ENCODE measurements at regions not wholly inside any gene's neighbourhood (a gene's known extent, or its start where the extent isn't known, plus 50 kb on each side); places are given as distances from the start of the nearest gene placed in this dataset.

DNA sequence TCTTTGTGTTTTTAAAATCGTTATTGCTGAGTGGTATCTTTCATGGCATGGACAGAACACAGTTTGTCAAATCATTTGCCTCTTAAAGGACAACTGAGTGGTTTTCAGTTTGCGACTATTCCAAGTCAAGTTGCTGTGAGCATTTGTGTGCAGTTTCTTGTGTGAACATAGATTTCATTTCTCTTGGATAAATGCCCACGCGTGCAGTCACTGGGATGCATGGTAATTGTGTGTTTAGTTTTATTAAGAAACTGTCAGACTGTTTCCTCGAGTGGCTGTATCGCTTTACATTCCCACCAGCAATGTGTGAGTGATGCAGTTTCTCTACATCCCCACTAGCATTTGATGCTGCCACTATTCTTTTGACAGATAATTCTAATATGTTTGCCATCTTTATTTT lies 154.0 kb upstream of the ARL4C start:
- no peak for TF ChIP-seq TEAD4 (IDR thresholded peaks at IDR 0.05)
- no peak for TF ChIP-seq CREB1 (IDR thresholded peaks at IDR 0.05; ENCODE audit: low read depth)
- TF ChIP-seq, protein P1, sequence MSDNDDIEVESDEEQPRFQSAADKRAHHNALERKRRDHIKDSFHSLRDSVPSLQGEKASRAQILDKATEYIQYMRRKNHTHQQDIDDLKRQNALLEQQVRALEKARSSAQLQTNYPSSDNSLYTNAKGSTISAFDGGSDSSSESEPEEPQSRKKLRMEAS (IDR thresholded peaks at IDR 0.05): no peak
- no peak for TF ChIP-seq ZBTB7A (IDR thresholded peaks at IDR 0.05; ENCODE audit: low read depth)
- TF ChIP-seq NFIC (IDR thresholded peaks at IDR 0.05): no peak
- no peak for TF ChIP-seq TAF1 (IDR thresholded peaks at IDR 0.05; ENCODE audit: low read depth)
- TF ChIP-seq, protein P2, sequence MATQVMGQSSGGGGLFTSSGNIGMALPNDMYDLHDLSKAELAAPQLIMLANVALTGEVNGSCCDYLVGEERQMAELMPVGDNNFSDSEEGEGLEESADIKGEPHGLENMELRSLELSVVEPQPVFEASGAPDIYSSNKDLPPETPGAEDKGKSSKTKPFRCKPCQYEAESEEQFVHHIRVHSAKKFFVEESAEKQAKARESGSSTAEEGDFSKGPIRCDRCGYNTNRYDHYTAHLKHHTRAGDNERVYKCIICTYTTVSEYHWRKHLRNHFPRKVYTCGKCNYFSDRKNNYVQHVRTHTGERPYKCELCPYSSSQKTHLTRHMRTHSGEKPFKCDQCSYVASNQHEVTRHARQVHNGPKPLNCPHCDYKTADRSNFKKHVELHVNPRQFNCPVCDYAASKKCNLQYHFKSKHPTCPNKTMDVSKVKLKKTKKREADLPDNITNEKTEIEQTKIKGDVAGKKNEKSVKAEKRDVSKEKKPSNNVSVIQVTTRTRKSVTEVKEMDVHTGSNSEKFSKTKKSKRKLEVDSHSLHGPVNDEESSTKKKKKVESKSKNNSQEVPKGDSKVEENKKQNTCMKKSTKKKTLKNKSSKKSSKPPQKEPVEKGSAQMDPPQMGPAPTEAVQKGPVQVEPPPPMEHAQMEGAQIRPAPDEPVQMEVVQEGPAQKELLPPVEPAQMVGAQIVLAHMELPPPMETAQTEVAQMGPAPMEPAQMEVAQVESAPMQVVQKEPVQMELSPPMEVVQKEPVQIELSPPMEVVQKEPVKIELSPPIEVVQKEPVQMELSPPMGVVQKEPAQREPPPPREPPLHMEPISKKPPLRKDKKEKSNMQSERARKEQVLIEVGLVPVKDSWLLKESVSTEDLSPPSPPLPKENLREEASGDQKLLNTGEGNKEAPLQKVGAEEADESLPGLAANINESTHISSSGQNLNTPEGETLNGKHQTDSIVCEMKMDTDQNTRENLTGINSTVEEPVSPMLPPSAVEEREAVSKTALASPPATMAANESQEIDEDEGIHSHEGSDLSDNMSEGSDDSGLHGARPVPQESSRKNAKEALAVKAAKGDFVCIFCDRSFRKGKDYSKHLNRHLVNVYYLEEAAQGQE (IDR thresholded peaks at IDR 0.05; ENCODE audit: low read depth): no peak
- no peak for TF ChIP-seq FOXM1 (IDR thresholded peaks at IDR 0.05; ENCODE audit: borderline replicate concordance, low read depth)
- no peak for TF ChIP-seq EGR1 (IDR thresholded peaks at IDR 0.05)

DNA sequence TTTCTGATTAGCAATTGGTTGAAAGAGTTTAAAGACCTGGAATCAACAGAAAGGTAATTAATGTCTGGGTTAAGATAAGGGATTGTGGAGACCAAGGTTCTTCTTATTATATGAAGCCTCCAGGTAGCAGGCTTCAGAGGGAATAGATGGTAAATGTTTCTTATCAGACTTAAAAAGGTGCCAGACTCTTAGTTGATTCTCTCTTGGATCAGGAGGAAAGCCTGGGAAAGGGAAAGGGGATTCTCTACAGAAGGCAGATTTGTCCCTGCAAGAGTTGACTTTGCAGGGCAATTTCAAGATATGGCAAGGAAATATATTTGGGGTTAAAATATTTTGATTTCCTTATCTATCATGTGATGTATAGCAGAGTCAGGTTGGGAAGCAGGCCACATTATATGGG lies 153.1 kb upstream of the ARL4C start:
- no peak for TF ChIP-seq TEAD4 (IDR thresholded peaks at IDR 0.05)
- TF ChIP-seq TAF1 (IDR thresholded peaks at IDR 0.05; ENCODE audit: low read depth): no peak
- no peak for TF ChIP-seq CREB1 (IDR thresholded peaks at IDR 0.05; ENCODE audit: low read depth)
- TF ChIP-seq FOXM1 (IDR thresholded peaks at IDR 0.05; ENCODE audit: borderline replicate concordance, low read depth): no peak
- no peak for TF ChIP-seq CEBPB (IDR thresholded peaks at IDR 0.05)
- TF ChIP-seq, protein P3, sequence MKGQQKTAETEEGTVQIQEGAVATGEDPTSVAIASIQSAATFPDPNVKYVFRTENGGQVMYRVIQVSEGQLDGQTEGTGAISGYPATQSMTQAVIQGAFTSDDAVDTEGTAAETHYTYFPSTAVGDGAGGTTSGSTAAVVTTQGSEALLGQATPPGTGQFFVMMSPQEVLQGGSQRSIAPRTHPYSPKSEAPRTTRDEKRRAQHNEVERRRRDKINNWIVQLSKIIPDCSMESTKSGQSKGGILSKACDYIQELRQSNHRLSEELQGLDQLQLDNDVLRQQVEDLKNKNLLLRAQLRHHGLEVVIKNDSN (IDR thresholded peaks at IDR 0.05): no peak
- TF ChIP-seq, protein P2 (IDR thresholded peaks at IDR 0.05; ENCODE audit: low read depth): no peak
- no peak for TF ChIP-seq NFIC (IDR thresholded peaks at IDR 0.05)
- TF ChIP-seq TCF12 (IDR thresholded peaks at IDR 0.05; ENCODE audit: low read depth): no peak
- TF ChIP-seq EP300 (IDR thresholded peaks at IDR 0.05; ENCODE audit: borderline replicate concordance): no peak
- no peak for TF ChIP-seq RAD21 (IDR thresholded peaks at IDR 0.05; ENCODE audit: low read depth)

DNA sequence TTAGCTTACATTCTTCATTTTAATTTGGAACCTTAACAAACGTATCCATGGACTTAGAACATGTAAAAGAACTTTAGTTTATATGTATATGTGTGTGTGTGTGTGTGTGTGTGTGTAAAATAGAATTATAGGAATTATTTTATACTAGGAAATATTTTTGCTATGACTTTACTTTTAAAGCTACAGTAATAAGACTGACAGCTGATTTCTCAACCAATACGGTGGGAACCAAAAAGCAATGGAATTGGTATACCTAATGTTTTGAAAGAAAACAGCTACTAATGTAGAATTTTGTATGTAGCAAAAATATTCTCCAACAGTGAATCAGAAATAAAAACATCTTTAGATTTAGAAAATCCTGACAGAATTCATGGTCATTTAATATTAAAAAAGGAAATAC lies 146.5 kb upstream of the ARL4C start:
- TF ChIP-seq CEBPB (IDR thresholded peaks at IDR 0.05) (no peak), RAD21 (IDR thresholded peaks at IDR 0.05; ENCODE audit: low read depth) (no peak), YY1 (IDR thresholded peaks at IDR 0.05; ENCODE audit: low read depth) (no peak), TEAD4 (IDR thresholded peaks at IDR 0.05) (no peak), CREB1 (IDR thresholded peaks at IDR 0.05; ENCODE audit: low read depth) (no peak), TCF12 (IDR thresholded peaks at IDR 0.05; ENCODE audit: low read depth) (no peak), ZBTB7A (IDR thresholded peaks at IDR 0.05; ENCODE audit: low read depth) (no peak), EP300 (IDR thresholded peaks at IDR 0.05; ENCODE audit: borderline replicate concordance) (no peak), FOXM1 (IDR thresholded peaks at IDR 0.05; ENCODE audit: borderline replicate concordance, low read depth) (no peak), NFIC (IDR thresholded peaks at IDR 0.05) (no peak), TAF1 (IDR thresholded peaks at IDR 0.05; ENCODE audit: low read depth) (no peak), EGR1 (IDR thresholded peaks at IDR 0.05) (no peak)
- TF ChIP-seq, protein P2 (IDR thresholded peaks at IDR 0.05; ENCODE audit: low read depth): no peak
- TF ChIP-seq, protein P1 (IDR thresholded peaks at IDR 0.05): no peak
- TF ChIP-seq, protein P3 (IDR thresholded peaks at IDR 0.05): no peak

DNA sequence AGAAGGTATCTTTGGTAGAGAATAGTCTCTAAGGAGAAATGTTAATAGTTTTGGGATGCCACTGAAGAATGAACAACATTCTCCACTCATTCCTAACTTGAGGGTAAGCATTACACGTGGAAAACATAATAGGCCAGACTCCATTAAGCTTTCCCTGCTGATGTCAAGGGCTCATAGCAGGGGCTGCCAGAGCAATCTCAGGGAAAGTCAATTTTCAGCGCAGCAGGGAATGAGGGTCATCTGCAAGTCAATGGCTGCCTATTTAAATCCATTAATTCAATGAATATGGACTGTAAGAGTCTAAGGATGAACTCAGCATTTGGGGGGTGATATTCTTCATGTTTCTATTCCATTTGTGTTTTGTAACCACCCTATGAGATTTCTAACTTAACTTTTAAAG lies 144.2 kb upstream of the ARL4C start:
- TF ChIP-seq, protein P3 (IDR thresholded peaks at IDR 0.05): no peak
- no peak for TF ChIP-seq CREB1 (IDR thresholded peaks at IDR 0.05; ENCODE audit: low read depth)
- TF ChIP-seq RAD21 (IDR thresholded peaks at IDR 0.05; ENCODE audit: low read depth): no peak
- no peak for TF ChIP-seq EGR1 (IDR thresholded peaks at IDR 0.05)
- TF ChIP-seq FOXM1 (IDR thresholded peaks at IDR 0.05; ENCODE audit: borderline replicate concordance, low read depth): no peak
- no peak for TF ChIP-seq EP300 (IDR thresholded peaks at IDR 0.05; ENCODE audit: borderline replicate concordance)
- TF ChIP-seq TAF1 (IDR thresholded peaks at IDR 0.05; ENCODE audit: low read depth): no peak
- no peak for TF ChIP-seq TEAD4 (IDR thresholded peaks at IDR 0.05)
- TF ChIP-seq, protein P1 (IDR thresholded peaks at IDR 0.05): no peak
- TF ChIP-seq CEBPB (IDR thresholded peaks at IDR 0.05): no peak
- TF ChIP-seq YY1 (IDR thresholded peaks at IDR 0.05; ENCODE audit: low read depth): no peak
- TF ChIP-seq TCF12 (IDR thresholded peaks at IDR 0.05; ENCODE audit: low read depth): no peak
- TF ChIP-seq, protein P2 (IDR thresholded peaks at IDR 0.05; ENCODE audit: low read depth): no peak
- TF ChIP-seq NFIC (IDR thresholded peaks at IDR 0.05): no peak
- no peak for TF ChIP-seq ZBTB7A (IDR thresholded peaks at IDR 0.05; ENCODE audit: low read depth)
